GM21526 (cell line): ENCODE measurements at regions not wholly inside any gene's neighbourhood (a gene's known extent, or its start where the extent isn't known, plus 50 kb on each side); places are given as distances from the start of the nearest gene placed in this dataset.

Experiments
- ATAC-seq: cut with Tn5 transposase; IDR thresholded peaks from one replicate; pipeline ENCODE4 v1.9.1; 2021; ENCODE audit warnings: moderate library complexity; ENCODE audit not compliant: unreplicated experiment, low FRiP score

DNA sequence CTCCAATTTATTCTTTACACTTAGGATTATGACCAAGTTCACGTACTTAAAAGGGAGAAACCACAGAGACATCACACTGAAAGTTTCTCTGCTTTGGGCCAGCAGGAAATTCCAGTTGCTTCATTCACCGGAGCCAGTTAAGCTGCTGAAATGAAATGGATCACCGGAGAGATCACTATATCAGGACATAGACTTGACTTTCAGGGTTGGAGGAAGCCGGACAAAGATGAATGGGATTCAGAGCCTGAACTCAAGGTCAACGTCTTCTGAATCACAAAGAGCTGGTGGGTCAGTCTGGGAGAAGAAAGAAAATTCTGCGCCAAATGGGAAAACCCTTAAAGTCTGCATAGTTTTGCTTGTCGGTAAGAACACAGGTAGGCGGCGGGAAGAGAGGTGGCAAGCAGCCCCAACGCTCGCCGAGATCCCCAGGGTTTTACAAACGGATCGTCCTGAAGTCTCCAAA is 81.9 kb upstream of the CCDC28A start:
- ATAC-seq = no peak

DNA sequence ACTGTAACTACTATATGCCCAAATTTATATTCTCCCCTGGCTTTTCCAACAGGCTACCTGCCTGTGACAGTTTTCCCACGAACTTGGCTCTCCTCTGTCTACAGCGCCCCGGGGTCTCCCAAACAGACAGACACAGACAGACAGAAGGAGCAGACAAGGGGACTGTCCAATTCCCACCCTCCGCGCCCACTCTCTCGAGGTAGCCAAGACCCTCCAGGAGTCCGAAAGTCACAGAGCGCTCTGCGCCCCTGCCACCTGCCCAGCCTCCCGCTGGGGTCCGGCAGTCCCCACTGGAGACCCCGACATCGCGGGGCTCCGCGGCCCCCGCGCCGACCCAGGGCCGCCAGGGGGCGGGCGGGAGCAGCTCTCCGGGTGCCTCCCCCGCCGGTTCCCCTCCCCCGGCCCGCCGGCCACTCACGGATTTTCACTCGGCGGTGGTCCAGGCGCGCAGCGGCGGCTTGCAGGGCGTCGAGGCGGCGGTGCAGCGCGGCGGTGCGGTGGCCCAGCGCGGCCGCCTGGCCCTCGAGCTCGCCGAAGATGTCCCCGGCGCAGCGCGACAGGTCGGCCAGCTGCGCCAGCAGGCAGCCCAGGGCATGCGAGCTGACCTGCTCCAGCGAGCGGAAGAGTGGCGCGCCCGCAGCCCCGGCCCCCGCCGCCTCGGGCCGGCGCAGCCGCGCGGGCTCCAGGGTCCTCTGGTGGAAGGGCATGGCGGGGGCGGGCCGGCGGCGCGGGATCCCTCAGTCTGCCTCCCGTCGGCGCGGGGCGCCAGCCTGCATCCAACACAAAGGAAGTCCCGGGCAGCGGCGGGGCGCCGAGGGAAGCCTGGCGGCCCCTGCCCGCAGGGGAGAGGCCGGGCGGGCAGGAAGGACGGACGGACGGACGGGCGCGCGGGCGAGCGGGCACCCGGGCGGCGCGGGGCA is 81.3 kb upstream of the CCDC28A start:
- ATAC-seq = peak; percentile 62

DNA sequence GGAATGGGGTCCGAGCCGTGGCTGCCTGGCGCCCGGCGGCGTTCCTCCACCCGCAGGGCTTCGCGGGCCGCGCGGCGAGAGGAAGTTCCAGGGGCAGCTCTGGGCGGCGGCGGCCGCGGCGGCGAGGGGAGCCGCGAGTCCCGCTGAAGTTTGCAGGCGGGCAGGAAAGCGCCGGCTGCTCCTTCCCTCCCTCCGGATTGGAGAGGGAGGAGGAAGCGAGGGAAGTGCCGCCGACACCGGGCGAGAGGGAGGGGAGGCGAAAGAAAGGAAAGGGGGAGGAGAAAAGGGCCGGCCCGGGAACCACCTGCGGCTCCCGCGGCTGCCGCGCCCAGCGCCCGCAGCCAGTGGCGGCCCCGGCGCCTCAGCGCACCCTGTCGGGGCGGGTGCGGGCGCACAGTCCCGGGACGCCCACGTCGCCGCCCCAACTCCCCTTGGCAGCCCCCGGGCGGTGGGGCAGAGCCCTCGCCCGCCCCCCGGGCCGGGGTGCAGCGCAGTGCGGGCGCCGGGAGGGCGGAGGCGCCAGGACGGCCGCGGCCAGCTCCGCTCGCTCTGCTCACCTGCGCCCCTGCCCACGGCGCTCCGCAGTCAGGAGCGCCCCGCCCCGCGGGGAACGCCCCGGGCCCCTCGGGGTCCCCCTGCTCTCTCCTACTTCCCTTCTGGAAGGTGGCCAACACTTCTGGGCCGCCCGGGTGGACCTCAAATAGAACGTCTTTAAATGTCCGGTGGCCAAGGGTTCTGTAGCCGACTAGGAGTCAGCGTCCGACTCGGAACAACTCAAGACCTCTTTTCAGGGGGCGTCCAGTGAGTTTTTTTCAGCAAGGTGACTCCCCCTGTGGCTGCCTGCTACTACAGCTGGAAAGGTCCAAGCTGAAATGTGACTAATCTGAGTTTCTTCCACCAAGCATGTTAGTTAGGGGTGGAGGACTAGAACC is 80.3 kb upstream of the CCDC28A start:
- peak; percentile 57 for ATAC-seq

DNA sequence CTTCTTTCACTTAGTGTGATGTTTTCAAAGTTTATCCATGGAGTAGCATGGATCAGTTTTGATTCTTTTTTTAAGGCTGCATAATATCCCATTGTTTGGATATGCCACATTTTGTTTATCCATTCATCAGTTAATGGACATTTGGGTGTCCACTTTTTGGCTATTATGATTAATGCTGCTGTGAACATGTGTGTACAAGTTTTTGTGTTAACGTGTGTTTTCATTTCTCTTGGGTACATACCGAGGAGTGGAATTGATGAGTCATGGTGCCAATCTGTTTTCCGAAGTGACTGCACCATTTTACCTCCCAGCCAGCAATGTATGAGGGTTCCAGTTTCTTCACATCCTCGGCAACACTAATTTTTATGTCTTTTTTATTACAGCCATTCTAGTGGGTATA is 78.4 kb upstream of the CCDC28A start:
- no peak for ATAC-seq

- no peak for ATAC-seq
Observed at GRCh38 chr6:138714493-138714892, 59.1 kb upstream of the CCDC28A start.

DNA sequence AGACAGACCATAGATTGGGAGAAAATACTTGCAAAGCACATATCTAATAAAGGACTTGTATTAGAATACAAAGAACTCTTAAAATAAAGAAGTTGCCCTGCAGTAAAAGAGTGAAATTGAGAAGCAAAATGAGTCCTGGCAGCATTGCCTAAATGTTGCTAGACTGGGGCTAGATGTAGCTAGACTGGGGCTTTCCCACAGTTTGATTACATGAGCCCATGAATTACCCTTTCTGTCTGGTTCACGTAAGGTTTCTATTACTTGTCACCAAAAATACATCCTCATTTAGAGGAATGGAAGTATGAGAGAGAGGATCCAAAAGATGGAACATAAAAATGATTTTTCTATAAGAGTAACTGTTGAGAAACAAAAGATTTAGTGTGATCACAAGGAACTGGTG is 57.6 kb upstream of the CCDC28A start:
- ATAC-seq = no peak

DNA sequence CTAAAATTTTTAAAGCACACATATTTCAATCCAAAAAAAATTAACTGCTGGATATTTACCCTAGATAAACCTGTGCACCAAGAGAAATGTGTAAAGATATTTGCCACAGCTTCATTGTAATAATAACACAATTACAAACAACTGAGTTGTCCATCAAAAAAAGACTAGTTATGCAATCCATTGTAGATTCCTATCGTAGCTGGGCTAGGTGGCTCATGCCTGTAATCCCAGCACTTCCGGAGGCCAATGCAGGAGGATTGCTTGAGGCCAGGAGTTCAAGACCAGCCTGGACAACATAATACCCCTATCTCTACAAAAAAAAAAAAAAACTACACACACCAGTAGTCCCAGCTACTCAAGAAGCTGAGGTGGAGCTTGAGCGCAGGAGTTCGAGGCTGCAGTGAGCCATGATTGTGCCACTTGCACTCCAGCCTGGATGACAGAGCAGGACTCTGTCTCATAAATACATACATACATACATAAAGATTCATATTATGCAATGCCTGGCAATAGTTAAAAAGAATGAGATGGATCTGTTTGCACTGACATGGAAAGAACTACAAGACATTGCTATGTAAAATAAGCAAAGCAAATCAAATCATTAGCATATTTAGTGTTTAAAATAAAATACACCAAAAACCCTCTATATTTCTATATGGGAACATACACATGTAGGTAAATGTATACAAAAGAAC is 56.5 kb upstream of the CCDC28A start:
- ATAC-seq = no peak

GRCh38 chr6:138719011-138719635 is 54.4 kb upstream of the CCDC28A start:
- ATAC-seq = no peak

- ATAC-seq = no peak
Observed at GRCh38 chr6:138719744-138720143, 53.8 kb upstream of the CCDC28A start.

- ATAC-seq = no peak
Observed at GRCh38 chr6:138722425-138723371, 50.9 kb upstream of the CCDC28A start.
